WI38 (cell line): ENCODE measurements at regions not wholly inside any gene's neighbourhood (a gene's known extent, or its start where the extent isn't known, plus 50 kb on each side); places are given as distances from the start of the nearest gene placed in this dataset.

ENCODE experiments used
- H3K4me3 ChIP-seq: 2 replicates; pipeline ENCODE4 v1.5.1; 2011; ENCODE audit warnings: low read depth, mild to moderate bottlenecking, control low read depth, low read length
- TF ChIP-seq, protein P1 (sequence below): IDR thresholded peaks from 2 replicates; pipeline ENCODE4 v1.5.1; 2012; ENCODE audit warnings: low read depth, mild to moderate bottlenecking, control low read depth, low read length

DNA sequence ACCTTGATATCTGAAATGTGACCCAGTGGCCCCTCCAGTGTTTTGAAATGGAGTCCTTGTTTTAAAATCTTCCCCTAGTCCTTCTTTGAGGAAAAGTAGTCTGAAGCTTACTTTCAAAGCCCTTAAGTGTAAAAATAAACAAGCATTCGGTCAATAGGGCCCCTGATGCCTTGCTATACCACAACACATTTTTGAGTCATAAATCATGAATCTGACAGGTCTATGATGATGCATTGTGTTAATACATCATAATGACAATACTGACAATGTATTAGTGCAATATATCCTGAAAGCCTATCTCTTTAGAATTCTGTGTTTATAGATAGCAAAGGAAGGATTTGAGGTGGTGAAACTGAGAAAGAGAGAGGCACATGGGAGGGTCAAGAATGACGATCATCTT lies 464.2 kb downstream of the MEIS1 start:
- H3K4me3 ChIP-seq, result no peak overlapping the region
- TF ChIP-seq, protein P1, sequence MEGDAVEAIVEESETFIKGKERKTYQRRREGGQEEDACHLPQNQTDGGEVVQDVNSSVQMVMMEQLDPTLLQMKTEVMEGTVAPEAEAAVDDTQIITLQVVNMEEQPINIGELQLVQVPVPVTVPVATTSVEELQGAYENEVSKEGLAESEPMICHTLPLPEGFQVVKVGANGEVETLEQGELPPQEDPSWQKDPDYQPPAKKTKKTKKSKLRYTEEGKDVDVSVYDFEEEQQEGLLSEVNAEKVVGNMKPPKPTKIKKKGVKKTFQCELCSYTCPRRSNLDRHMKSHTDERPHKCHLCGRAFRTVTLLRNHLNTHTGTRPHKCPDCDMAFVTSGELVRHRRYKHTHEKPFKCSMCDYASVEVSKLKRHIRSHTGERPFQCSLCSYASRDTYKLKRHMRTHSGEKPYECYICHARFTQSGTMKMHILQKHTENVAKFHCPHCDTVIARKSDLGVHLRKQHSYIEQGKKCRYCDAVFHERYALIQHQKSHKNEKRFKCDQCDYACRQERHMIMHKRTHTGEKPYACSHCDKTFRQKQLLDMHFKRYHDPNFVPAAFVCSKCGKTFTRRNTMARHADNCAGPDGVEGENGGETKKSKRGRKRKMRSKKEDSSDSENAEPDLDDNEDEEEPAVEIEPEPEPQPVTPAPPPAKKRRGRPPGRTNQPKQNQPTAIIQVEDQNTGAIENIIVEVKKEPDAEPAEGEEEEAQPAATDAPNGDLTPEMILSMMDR, result no peak

DNA sequence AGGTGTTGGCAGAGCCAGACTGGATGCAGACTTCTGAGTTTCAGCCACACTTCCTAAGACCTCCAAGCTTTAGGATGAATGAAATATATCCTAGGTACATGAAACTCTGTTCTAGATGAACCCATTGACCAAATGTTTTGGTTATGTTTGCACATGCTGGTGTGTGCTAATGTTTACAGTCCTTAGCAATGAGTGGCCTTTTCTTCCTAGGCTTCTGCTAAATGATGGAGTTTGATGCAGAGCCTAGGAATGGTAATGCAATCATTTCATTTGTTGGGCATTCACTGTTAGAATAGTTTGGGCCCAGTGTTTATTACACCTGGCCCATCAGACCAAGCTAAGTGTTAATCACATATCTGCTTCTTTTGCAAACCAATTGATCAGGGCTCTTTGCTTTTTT lies 464.7 kb downstream of the MEIS1 start:
- H3K4me3 ChIP-seq, result no peak overlapping the region
- TF ChIP-seq, protein P1, result no peak

DNA sequence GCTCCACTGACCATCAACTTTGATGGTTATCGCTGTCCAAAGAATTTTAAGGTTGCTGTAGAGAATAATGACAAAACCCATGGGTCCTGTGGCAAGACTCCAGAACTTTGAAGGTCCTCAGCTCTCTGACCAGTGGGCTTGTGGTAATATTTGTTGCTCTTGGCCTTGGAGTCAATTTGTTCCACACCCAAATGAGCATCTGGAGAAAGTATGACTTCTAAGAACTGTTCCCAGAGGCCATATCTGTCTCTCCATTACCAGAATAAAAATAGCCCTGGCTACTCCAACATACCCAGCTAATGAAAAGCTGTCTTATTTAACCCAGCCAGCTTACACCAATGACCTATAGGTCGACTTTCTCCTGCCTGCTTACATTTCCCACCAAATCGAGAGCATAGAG lies 466.4 kb downstream of the MEIS1 start:
- H3K4me3 ChIP-seq, result no peak overlapping the region

DNA sequence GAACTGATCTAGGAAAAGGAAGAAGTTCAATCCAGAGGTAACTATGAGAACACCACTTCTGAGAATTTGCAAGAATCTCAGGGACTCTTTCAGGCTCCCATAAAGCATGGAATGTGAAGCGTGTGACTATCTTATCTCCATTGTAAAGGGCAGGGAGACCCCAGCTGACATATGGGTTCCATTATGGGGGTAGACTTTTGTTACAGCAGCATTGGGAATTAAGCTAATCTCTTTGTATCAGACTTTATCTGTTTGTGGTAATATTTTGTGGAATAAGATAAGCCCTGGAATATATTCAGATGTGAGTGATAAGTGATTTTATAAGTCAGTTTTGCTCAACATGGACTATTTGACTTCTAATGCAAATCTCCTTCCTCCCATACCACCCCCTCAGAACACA lies 468.3 kb downstream of the MEIS1 start:
- TF ChIP-seq, protein P1, result no peak
- no peak overlapping the region for H3K4me3 ChIP-seq

More for the DNA sequence above, 466.4 kb downstream of the MEIS1 start:
- TF ChIP-seq, protein P1, result no peak

DNA sequence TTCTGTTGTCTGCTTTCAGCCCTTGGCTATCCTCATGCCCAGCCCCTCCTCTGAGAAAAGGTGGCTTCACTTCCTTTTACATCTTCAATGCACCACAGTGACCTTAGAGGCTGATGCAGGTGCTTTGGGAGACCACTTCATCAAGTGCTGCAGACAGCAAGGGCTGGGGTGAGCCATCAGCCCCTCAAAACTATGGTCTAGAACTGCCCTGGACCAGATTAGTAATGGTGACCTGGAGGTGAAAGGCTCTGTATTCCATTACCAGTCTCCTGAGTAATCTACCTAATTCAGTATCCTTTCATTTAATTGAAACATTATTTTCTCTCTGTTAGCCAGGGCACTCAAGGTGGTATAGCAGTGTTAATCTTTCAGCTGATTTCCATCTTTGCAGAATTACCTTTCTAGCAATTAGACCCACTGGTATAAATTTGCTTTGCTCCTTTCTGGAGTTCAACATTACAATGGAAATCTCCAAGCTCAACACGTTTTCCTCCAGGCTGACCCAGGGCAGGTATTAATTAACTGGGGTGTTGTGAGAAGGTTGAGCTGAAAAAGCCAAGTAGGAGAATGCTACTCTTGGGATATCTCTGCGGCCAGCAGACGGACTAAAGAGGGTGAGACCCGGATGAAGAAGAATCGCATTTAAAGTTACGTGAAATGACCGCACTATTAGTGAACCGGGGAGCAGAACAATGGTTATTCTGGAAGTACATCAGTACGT lies 469.0 kb downstream of the MEIS1 start:
- H3K4me3 ChIP-seq, result no peak overlapping the region
- TF ChIP-seq, protein P1, result no peak

DNA sequence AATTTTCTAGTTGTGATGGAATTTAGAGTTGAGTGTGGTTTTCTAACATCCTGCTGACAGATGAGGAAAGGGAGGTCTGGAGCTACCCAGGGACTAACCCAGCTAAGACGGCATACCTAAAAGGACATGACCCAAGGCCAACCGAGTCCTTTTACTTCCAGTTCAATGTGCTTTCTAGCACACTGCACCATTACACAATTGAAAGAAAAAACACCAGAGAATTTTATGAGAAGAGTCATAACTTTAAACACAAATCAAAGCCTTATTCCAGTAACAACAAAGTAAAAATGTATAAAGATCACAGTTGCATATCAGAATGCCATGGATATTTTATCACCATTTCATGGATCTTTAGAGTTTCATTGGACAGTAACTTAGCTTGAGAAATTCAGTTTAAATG lies 480.3 kb downstream of the MEIS1 start:
- no peak overlapping the region for H3K4me3 ChIP-seq
- TF ChIP-seq, protein P1, result no peak

DNA sequence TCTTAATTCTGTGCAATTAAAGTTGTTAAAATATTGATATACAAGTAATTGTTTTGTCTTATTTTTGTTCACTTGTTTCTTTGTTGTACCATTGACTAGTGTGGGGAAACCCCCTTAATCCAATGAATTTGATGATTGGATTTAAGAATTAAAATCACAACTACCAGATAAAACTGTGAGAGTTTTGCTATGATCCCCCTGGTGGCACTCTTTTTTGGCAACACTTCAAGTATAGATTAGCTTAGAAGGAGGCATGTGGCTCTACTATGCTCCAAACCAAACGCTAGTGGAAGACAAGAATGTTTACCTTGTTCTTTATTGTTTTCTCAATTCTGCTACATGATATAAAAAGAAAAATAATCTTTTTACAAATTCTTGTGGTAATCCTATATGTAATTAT lies 477.8 kb upstream of the ETAA1 start:
- TF ChIP-seq, protein P1, result no peak
- no peak overlapping the region for H3K4me3 ChIP-seq
